B cell (primary cell): ENCODE measurements at regions not wholly inside any gene's neighbourhood (a gene's known extent, or its start where the extent isn't known, plus 50 kb on each side); places are given as distances from the start of the nearest gene placed in this dataset.
"Not testable (repeated sequence)": the region's sequence is repeated elsewhere in the genome, so short reads cannot be mapped to it uniquely, and the experiment has no call there.

Experiments
- ATAC-seq: fragments of 200-7000 bp; cut with Tn5 transposase; one replicate; pipeline ENCODE4 v1.10.0; 2021; ENCODE audit warnings: low read depth, mild to moderate bottlenecking, moderate number of reproducible peaks, moderate library complexity
- CTCF ChIA-PET: fragments of 350-600 bp; sonication (Branson Sonifier 250); formaldehyde crosslinking; loops from one replicate; lab custom pipeline; 2021; ENCODE audit warnings: antibody characterized with exemption, inconsistent platforms; lab: Charles Lee
- POLR2A ChIA-PET: fragments of 350-600 bp; sonication (Branson Sonifier 250); formaldehyde crosslinking; loops from one replicate; lab custom pipeline; 2021; ENCODE audit warnings: antibody characterized with exemption; lab: Charles Lee
- DNase-seq: peaks from one replicate; pipeline ENCODE4 v3.0.0; 2013
- H2AFZ ChIP-seq: 2 replicates; pipeline ENCODE4 v1.6.1; 2012; ENCODE audit warnings: mild to moderate bottlenecking, low read depth, low read length; ENCODE audit not compliant: insufficient read depth, poor library complexity, severe bottlenecking
- H3K27ac ChIP-seq, 2 donors: 1 replicate in 1 of 2; 2 replicates in 1 of 2; pipeline ENCODE4 v1.5.1; 2012 to 2013; ENCODE audit warnings: low read length in 2 of 2, mild to moderate bottlenecking in 2 of 2, moderate library complexity in 1 of 2
- H3K27me3 ChIP-seq, 4 experiments: fragments of 200-600 bp in 1 of 4; sonication (generic) in 1 of 4; replicated peaks in 1 of 4; 1 replicate in 2 of 4; 2 replicates in 2 of 4; pipeline versions ENCODE4 v1.6.1 to v1.7.0; 2013 to 2016; ENCODE audit warnings: low read length in 3 of 4, mild to moderate bottlenecking in 2 of 4, mixed read lengths in 1 of 4, moderate library complexity in 1 of 4; ENCODE audit not compliant: insufficient read depth in 4 of 4, control insufficient read depth in 3 of 4; ENCODE audit errors: control extremely low read depth in 1 of 4
- H3K36me3 ChIP-seq, 2 experiments: replicated peaks in 1 of 2; 1 replicate in 1 of 2; 2 replicates in 1 of 2; pipeline versions ENCODE4 v1.6.1 to v1.7.1; 2013; ENCODE audit warnings: low read length in 1 of 2; ENCODE audit not compliant: insufficient read depth in 2 of 2, control insufficient read depth in 1 of 2; ENCODE audit errors: control extremely low read depth in 1 of 2, extremely low read depth in 1 of 2
- H3K4me1 ChIP-seq, 2 donors: fragments of 200-600 bp in 1 of 2; sonication (generic) in 1 of 2; 1 replicate in 1 of 2; 2 replicates in 1 of 2; pipeline versions ENCODE4 v1.5.1 to v1.6.1; 2013 to 2017; ENCODE audit warnings: low read length in 2 of 2; ENCODE audit not compliant: control insufficient read depth in 2 of 2, insufficient read depth in 2 of 2
- H3K4me2 ChIP-seq: replicated peaks from 2 replicates; pipeline ENCODE3; 2012; ENCODE audit warnings: mild to moderate bottlenecking, low read depth, low read length; ENCODE audit not compliant: poor library complexity, severe bottlenecking
- H3K4me3 ChIP-seq, 5 experiments: fragments of 200-600 bp in 1 of 5; sonication (generic) in 1 of 5; 1 replicate in 3 of 5; 2 replicates in 2 of 5; pipeline versions ENCODE4 v1.5.1 to v1.7.0; 2011 to 2016; ENCODE audit warnings: low read length in 4 of 5, mild to moderate bottlenecking in 4 of 5, low read depth in 2 of 5, control low read depth in 1 of 5, moderate library complexity in 1 of 5; ENCODE audit not compliant: insufficient read depth in 1 of 5; ENCODE audit errors: control extremely low read depth in 1 of 5, extremely low read depth in 1 of 5
- H3K79me2 ChIP-seq: fragments of 200-600 bp; sonication (generic); one replicate; pipeline ENCODE4 v1.6.0; 2016; ENCODE audit warnings: low read length; ENCODE audit not compliant: control insufficient read depth, insufficient read depth
- H3K9ac ChIP-seq: fragments of 200-600 bp; sonication (generic); 2 replicates; pipeline ENCODE4 v1.6.1; 2017; ENCODE audit warnings: mild to moderate bottlenecking, low read length, moderate library complexity
- H3K9me3 ChIP-seq, 3 donors: one replicate each; pipeline versions ENCODE4 v1.6.1 to v1.7.1; 2013; ENCODE audit warnings: low read length in 2 of 3; ENCODE audit not compliant: control insufficient read depth in 2 of 3, insufficient read depth in 1 of 3; ENCODE audit errors: control extremely low read depth in 1 of 3
- H4K20me1 ChIP-seq: 2 replicates; pipeline ENCODE4 v1.6.0; 2012; ENCODE audit warnings: mild to moderate bottlenecking, low read length; ENCODE audit not compliant: insufficient read depth, control insufficient read depth, poor library complexity, severe bottlenecking
- H3K27ac Mint-ChIP-seq: one replicate; pipeline ENCODE4 v1.8.0; 2021; ENCODE audit warnings: mixed read lengths
- H3K27me3 Mint-ChIP-seq: one replicate; pipeline ENCODE4 v1.8.0; 2021; ENCODE audit warnings: mixed read lengths
- H3K4me1 Mint-ChIP-seq: one replicate; pipeline ENCODE4 v1.8.0; 2021; ENCODE audit warnings: mixed read lengths
- H3K4me3 Mint-ChIP-seq: one replicate; pipeline ENCODE4 v1.8.0; 2021; ENCODE audit warnings: mixed read lengths
- H3K9me3 Mint-ChIP-seq: one replicate; pipeline ENCODE4 v1.8.0; 2022; ENCODE audit warnings: mixed read lengths; ENCODE audit not compliant: insufficient read depth
- EZH2 ChIP-seq: IDR thresholded peaks from 2 replicates; pipeline ENCODE4 v1.6.1; 2012; ENCODE audit warnings: borderline replicate concordance, low read depth, mild to moderate bottlenecking, moderate library complexity, low read length; ENCODE audit not compliant: insufficient read depth, poor library complexity, severe bottlenecking
- WGBS: methylation state at CpG from one replicate; pipeline ENCODE4 v1.1.5; 2013; ENCODE audit warnings: missing lambda C conversion rate; ENCODE audit not compliant: insufficient coverage; 5-methylcytosine and 5-hydroxymethylcytosine counted together
- intact Hi-C: fragments of 100-400 bp; cut with micrococcal nuclease; formaldehyde crosslinking; loops from one replicate; pipeline ENCODE4 v1.10.0; 2022
- TF ChIP-seq, protein P1 (sequence below): fragments of 200-600 bp; IDR thresholded peaks from one replicate; pipeline ENCODE4 v1.8.0; 2022; ENCODE audit warnings: antibody characterized with exemption, mild to moderate bottlenecking

- ChIA-PET CTCF (no interaction called here), POLR2A (no interaction called here)
- ATAC-seq (no peak), DNase-seq (no peak)
- no peaks in the 10 kb centered on the region for H3K36me3 ChIP-seq
- no peaks in the 10 kb centered on the region for H3K4me1 ChIP-seq
- Mint-ChIP-seq H3K4me1 (no peaks in the 10 kb centered on the region), H3K27me3 (no peaks in the 10 kb centered on the region), H3K4me3 (no peak overlapping the region), H3K27ac (no peak overlapping the region), H3K9me3 (peaks cover 12% of the 10 kb centered on the region)
- H3K27ac ChIP-seq = no peak overlapping the region
- H3K27me3 ChIP-seq = no peaks in the 10 kb centered on the region
- no peak overlapping the region for H3K4me2 ChIP-seq
- intact Hi-C loops = no loop called here
- no peaks in the 10 kb centered on the region for H4K20me1 ChIP-seq
- H3K79me2 ChIP-seq = no peaks in the 10 kb centered on the region
- H3K9ac ChIP-seq = no peak overlapping the region
- no peak overlapping the region for H2AFZ ChIP-seq
- peaks cover 0 to 10% (median 3%) of the 10 kb centered on the region in 3 donors for H3K9me3 ChIP-seq
- H3K4me3 ChIP-seq = no peak overlapping the region
- WGBS = no CpG with 5 or more reads among the region's 3 CpGs
- no peak for TF ChIP-seq EZH2
- TF ChIP-seq, protein P1, sequence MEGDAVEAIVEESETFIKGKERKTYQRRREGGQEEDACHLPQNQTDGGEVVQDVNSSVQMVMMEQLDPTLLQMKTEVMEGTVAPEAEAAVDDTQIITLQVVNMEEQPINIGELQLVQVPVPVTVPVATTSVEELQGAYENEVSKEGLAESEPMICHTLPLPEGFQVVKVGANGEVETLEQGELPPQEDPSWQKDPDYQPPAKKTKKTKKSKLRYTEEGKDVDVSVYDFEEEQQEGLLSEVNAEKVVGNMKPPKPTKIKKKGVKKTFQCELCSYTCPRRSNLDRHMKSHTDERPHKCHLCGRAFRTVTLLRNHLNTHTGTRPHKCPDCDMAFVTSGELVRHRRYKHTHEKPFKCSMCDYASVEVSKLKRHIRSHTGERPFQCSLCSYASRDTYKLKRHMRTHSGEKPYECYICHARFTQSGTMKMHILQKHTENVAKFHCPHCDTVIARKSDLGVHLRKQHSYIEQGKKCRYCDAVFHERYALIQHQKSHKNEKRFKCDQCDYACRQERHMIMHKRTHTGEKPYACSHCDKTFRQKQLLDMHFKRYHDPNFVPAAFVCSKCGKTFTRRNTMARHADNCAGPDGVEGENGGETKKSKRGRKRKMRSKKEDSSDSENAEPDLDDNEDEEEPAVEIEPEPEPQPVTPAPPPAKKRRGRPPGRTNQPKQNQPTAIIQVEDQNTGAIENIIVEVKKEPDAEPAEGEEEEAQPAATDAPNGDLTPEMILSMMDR = no peak
Observed at GRCh38 chr13:65275108-65275507, 1955.0 kb downstream of the PCDH9 start.

DNA sequence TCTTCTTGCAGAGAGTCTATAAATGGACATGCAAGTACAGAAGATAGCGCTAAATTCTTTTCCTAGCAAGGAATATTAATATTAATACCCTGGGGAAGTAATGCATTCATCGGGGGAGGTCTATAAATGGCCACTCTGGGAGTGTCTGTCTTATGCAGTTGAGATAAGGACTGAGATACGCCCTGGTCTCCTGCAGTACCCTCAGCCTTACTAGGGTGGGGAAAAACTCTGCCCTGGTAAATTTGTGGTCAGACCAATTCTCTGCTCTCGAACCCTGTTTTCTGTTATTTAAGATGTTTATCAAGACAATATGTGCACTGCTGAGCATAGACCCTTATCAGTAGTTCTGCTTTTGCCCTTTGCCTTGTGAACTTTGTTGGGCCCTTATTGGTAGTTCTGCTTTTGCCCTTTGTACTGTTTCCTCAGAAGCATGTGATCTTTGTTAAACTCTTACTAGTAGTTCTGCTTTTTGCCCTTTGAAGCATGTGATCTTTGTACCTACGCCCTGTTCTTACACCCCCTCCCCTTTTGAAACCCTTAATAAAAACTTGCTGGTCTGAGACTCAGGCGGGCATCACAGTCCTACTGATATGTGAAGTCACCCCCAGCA lies 1956.2 kb downstream of the PCDH9 start:
- H3K27ac ChIP-seq, H3K4me1 ChIP-seq, H3K9me3 ChIP-seq, DNase-seq, H3K4me3 ChIP-seq, H3K4me1 Mint-ChIP-seq, H4K20me1 ChIP-seq, H3K4me2 ChIP-seq, H3K36me3 ChIP-seq, H3K27ac Mint-ChIP-seq, POLR2A ChIA-PET, H3K79me2 ChIP-seq, H3K4me3 Mint-ChIP-seq, H3K27me3 ChIP-seq, H3K27me3 Mint-ChIP-seq, intact Hi-C loops, CTCF ChIA-PET, H3K9ac ChIP-seq, H2AFZ ChIP-seq, ATAC-seq: not testable (repeated sequence)
- 89% methylated on average over 3 of the region's 6 CpGs for WGBS
- H3K9me3 Mint-ChIP-seq = peaks cover 15% of the 10 kb centered on the region
